GM19238 (cell line): ENCODE measurements at regions not wholly inside any gene's neighbourhood (a gene's known extent, or its start where the extent isn't known, plus 50 kb on each side); places are given as distances from the start of the nearest gene placed in this dataset.
"Not testable (repeated sequence)": the region's sequence is repeated elsewhere in the genome, so short reads cannot be mapped to it uniquely, and the experiment has no call there.

Source experiments
- DNase-seq: peaks from one replicate; pipeline ENCODE4 v3.0.0; 2011; ENCODE audit warnings: low spot score; ENCODE audit not compliant: insufficient read length

- DNase-seq, result not testable (repeated sequence)
These were observed 199.1 kb downstream of the GJA1 start for GRCh38 chr6:121634586-121634985.

GRCh38 chr6:121635355-121635754 is 199.9 kb downstream of the GJA1 start:
- DNase-seq, result no peak

- DNase-seq, result not testable (repeated sequence)
These were observed 200.8 kb downstream of the GJA1 start for GRCh38 chr6:121636217-121636616.

- no peak for DNase-seq
These were observed 203.6 kb downstream of the GJA1 start for GRCh38 chr6:121639021-121639420.

- DNase-seq, result no peak
These were observed 205.7 kb downstream of the GJA1 start for GRCh38 chr6:121641158-121641557.

GRCh38 chr6:121645100-121645745 is 209.8 kb downstream of the GJA1 start:
- DNase-seq, result no peak

GRCh38 chr6:121647905-121648304 is 212.5 kb downstream of the GJA1 start:
- DNase-seq, result no peak

- no peak for DNase-seq
These were observed 214.5 kb downstream of the GJA1 start for GRCh38 chr6:121649951-121650350.

GRCh38 chr6:121651420-121651819 is 216.0 kb downstream of the GJA1 start:
- DNase-seq, result no peak

GRCh38 chr6:121652223-121652622 is 216.8 kb downstream of the GJA1 start:
- no peak for DNase-seq

- DNase-seq, result no peak
These were observed 217.5 kb downstream of the GJA1 start for GRCh38 chr6:121652726-121653623.

- no peak for DNase-seq
These were observed 218.2 kb downstream of the GJA1 start for GRCh38 chr6:121653624-121654008.

- no peak for DNase-seq
These were observed 222.5 kb downstream of the GJA1 start for GRCh38 chr6:121657972-121658371.

- no peak for DNase-seq
These were observed 224.8 kb downstream of the GJA1 start for GRCh38 chr6:121660277-121660676.

- DNase-seq, result no peak
These were observed 227.9 kb downstream of the GJA1 start for GRCh38 chr6:121663292-121663810.

- no peak for DNase-seq
These were observed 228.7 kb downstream of the GJA1 start for GRCh38 chr6:121664158-121664557.

- DNase-seq, result no peak
These were observed 231.4 kb downstream of the GJA1 start for GRCh38 chr6:121666814-121667213.

- DNase-seq, result no peak
These were observed 232.8 kb downstream of the GJA1 start for GRCh38 chr6:121668259-121668658.

- DNase-seq, result no peak
These were observed 235.1 kb downstream of the GJA1 start for GRCh38 chr6:121670511-121670910.

- no peak for DNase-seq
These were observed 242.1 kb downstream of the GJA1 start for GRCh38 chr6:121677571-121677970.

GRCh38 chr6:121678245-121678644 is 242.8 kb downstream of the GJA1 start:
- no peak for DNase-seq

- DNase-seq, result no peak
These were observed 244.6 kb downstream of the GJA1 start for GRCh38 chr6:121680058-121680457.

GRCh38 chr6:121682666-121683065 is 247.2 kb downstream of the GJA1 start:
- no peak for DNase-seq
